Ovary (tissue), 7 donors: ENCODE measurements at regions not wholly inside any gene's neighbourhood (a gene's known extent, or its start where the extent isn't known, plus 50 kb on each side); places are given as distances from the start of the nearest gene placed in this dataset.

Experiments used
- DNase-seq, 5 donors: peaks; one replicate each; pipeline ENCODE4 v3.0.0-alpha.2; 2019 to 2020
- H3K27ac ChIP-seq, 2 donors: fragments of 200-600 bp; one replicate each; pipeline versions ENCODE4 v1.5.1 to v1.8.0; 2019 to 2022
- H3K27me3 ChIP-seq: fragments of 200-600 bp; one replicate; pipeline ENCODE4 v1.8.0; 2022
- H3K36me3 ChIP-seq: fragments of 200-600 bp; sonication (generic); one replicate; pipeline ENCODE4 v1.5.1; 2019
- H3K4me1 ChIP-seq: one replicate; pipeline ENCODE4 v1.8.1; 2013; ENCODE audit warnings: mild to moderate bottlenecking, moderate library complexity; ENCODE audit not compliant: insufficient read depth
- H3K4me3 ChIP-seq: fragments of 200-600 bp; sonication (generic); one replicate; pipeline ENCODE4 v1.5.1; 2017
- H3K9me3 ChIP-seq, 2 donors: fragments of 200-600 bp in 1 of 2; sonication (generic) in 1 of 2; one replicate each; pipeline versions ENCODE4 v1.5.1 to v1.8.1; 2013 to 2019; ENCODE audit warnings: mild to moderate bottlenecking in 1 of 2, moderate library complexity in 1 of 2
- EP300 ChIP-seq: sonication (generic); formaldehyde crosslinking; IDR thresholded peaks from one replicate; pipeline ENCODE4 v1.6.1; 2017; ENCODE audit warnings: antibody characterized with exemption
- POLR2A ChIP-seq: fragments of 450-650 bp; IDR thresholded peaks from one replicate; pipeline ENCODE4 v1.6.1; 2017; ENCODE audit warnings: antibody characterized with exemption, mild to moderate bottlenecking, moderate library complexity
- WGBS, 3 donors: extraction: QIAGEN DNeasy Blood & Tissue Kit in 1 of 3; methylation state at CpG; one replicate each; pipeline versions ENCODE4 v1.1.5 to v1.1.7; 2013 to 2017; 5-methylcytosine and 5-hydroxymethylcytosine counted together
- intact Hi-C, 4 donors: fragments of 100-400 bp; cut with DNase I; formaldehyde crosslinking; loops; one replicate each; pipeline versions ENCODE4 v1.11.0 to v1.15.1; 2022 to 2023
- TF ChIP-seq, protein P1 (sequence below), 3 donors: fragments of 450-650 bp in 2 of 3; fragments of 200-600 bp in 1 of 3; IDR thresholded peaks; one replicate each; pipeline versions ENCODE4 v1.5.1 to v1.8.0; 2016 to 2022; ENCODE audit warnings: antibody characterized with exemption in 3 of 3, mild to moderate bottlenecking in 1 of 3
- donor health status: DM: no; HTN: no; CAD: no; lungs with moderate emphysema.
- donor health status: DM: no; HTN: no; CAD: no.
- donor health status: Bipolar disorder and iron deficiency.
- donor health status: DM: no; HTN: no; CAD: no.
- donor health status: DM: yes; HTN: yes; CAD: no.

DNA sequence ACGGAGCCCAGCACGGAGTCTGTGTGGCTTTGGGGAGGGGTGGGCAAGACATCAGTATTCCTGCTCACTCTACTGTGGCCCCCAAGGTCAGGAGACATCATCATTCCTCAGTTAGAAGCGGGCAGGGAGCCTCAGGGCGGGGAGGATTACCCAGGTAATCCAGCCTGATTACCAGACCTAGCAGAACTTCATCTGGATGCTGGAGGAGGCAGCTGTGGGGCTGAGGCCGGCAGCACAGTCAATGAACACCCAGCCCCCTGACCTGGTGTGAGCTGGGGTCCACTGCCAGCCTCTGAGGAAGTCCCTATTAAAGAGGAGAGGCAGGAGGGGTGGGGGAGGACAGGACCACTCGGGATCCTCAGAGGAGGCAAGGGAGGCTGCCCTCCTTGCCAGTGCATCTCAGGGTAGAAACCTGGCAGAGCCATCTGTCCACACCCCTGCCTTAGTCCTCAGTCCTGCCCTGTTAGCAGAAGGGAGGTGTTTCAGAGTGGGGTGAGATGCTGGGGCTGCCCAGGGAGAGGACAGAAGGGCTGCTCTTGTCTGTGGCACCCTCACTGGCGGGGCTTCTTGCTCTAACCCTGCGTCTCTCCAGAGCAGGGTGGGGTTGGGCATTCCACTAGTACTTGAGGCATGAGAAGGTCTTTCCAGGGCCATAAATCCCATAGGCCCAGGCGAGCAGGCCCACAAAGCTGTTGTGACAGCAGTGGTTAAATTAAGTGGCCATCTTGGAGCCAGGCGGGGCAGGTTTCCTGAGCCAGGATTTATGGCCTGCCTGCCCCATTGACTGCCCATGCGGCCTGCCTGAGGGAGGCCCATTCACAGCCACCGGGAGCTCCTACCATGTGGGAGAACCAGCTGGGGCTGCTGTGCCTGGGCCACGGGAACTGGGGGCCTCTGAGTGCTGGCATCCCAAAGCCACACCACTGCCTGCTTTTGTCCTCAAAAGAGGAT is 82.1 kb downstream of the LINGO1 start:
- WGBS, 3 donors: 84 to 87% (median 84%) methylated on average over 12 to 13 of the region's 13 CpGs
- DNase-seq: no peak
- no peaks in the 10 kb centered on the region for H3K27me3 ChIP-seq
- H3K36me3 ChIP-seq: no peaks in the 10 kb centered on the region
- no peak overlapping the region for H3K27ac ChIP-seq
- TF ChIP-seq EP300 (no peak), POLR2A (no peak)
- TF ChIP-seq, protein P1, sequence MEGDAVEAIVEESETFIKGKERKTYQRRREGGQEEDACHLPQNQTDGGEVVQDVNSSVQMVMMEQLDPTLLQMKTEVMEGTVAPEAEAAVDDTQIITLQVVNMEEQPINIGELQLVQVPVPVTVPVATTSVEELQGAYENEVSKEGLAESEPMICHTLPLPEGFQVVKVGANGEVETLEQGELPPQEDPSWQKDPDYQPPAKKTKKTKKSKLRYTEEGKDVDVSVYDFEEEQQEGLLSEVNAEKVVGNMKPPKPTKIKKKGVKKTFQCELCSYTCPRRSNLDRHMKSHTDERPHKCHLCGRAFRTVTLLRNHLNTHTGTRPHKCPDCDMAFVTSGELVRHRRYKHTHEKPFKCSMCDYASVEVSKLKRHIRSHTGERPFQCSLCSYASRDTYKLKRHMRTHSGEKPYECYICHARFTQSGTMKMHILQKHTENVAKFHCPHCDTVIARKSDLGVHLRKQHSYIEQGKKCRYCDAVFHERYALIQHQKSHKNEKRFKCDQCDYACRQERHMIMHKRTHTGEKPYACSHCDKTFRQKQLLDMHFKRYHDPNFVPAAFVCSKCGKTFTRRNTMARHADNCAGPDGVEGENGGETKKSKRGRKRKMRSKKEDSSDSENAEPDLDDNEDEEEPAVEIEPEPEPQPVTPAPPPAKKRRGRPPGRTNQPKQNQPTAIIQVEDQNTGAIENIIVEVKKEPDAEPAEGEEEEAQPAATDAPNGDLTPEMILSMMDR (IDR thresholded peaks at IDR 0.05): no peak
- peaks cover 2% of the 10 kb centered on the region for H3K4me1 ChIP-seq
- no peaks in the 10 kb centered on the region for H3K9me3 ChIP-seq
- no peak overlapping the region for H3K4me3 ChIP-seq
- intact Hi-C loops: no loop called here

DNA sequence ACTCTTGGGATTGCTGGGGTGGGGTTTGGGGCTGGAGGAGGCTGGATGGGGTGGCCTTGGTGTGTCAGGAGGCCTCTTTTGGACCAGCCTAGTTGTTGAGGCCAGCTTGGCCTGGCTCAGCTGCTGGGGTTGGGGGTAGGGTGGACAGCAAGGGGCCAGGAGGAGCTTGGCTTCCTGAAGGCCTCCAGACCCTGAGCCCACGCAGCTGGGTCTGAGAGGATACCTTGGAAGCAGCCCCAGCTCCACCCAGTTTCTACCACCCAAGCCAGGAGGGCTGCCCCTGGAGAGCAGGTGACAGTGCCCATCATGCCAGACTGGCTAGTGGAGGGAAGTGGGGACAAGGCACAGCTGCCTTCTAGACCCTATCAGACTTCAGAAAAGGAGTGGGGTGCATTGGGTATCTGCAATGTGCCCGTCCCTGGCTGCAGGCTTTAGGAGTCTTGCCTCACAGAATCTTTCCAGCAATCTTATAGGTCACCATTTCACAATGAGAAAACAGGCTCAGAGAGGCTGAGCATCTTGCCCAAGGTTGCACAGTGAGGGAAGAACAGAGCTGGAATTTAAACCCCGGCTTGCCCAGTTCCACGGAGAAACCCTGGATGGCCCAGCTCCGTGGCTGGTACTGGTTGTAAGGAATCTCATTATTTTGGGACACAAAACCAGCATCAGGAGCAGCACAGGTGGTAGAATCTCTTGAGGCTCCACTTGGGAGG is 83.0 kb downstream of the LINGO1 start:
- Histone ChIP-seq H3K27me3 (no peaks in the 10 kb centered on the region), H3K4me3 (no peak overlapping the region), H3K36me3 (no peaks in the 10 kb centered on the region), H3K4me1 (peaks cover 2% of the 10 kb centered on the region), H3K9me3 (no peaks in the 10 kb centered on the region), H3K27ac (no peak overlapping the region)
- TF ChIP-seq, protein P1 (IDR thresholded peaks at IDR 0.05): no peak
- TF ChIP-seq EP300 (no peak), POLR2A (no peak)
- 87 to 89% (median 87%) methylated on average over 5 of the region's 5 CpGs for WGBS, 3 donors
- intact Hi-C loops: loop anchor here (5.0 to 10.0 kb wide), 4 partner anchors 427 to 615 kb away; partner anchors contain the start of gene RCN2 (in 1 of the 4)
- DNase-seq: no peak

DNA sequence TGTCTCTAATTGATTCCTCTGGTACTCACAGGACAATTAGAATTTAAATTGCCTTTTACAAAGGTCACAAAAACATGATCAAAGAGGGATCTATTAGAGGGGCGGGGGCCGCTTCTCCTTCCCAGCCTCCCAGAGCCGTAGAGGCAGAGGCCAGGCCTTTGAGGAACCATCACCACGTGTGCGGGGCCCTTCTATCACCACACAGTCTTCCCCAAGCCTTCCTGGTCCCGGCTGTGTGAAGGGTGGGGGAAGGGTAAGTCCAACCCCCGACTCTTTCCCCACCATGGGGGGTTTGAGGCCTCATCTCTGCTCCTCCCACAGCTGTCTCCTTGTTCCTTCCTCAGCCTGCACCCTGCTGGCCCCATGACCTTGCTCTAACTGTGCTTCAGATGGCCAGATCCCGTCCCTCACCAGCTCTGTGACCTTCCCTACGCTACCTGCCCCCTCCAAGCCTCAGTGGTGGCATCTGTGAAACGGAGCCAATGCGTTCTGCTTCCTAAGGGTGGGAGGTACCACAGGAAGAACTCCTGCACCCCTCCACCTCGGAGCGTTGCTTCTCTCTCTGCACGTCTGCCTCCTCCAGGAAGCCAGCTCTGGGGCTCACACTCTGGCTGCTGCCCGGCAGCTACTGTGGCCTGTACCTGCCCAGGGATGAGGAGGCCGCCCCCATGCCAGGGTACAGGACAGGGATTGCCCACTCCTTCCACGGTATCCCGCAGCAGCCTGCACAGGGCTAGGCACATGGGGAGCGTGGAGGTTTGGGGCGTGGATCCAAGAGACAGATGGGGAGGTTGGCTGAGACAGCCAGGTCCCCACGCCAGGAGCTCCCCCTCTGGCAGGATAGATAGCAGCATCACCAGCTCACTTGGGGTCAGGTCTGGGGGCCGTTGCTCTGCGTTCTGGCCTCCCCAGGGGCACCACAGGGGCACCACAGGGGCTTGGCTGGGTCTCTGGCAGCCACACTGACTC is 83.8 kb downstream of the LINGO1 start:
- intact Hi-C loops: loop anchor here (5.0 to 10.0 kb wide), 4 partner anchors 427 to 614 kb away; partner anchors contain the start of gene RCN2 (in 1 of the 4)
- Histone ChIP-seq H3K36me3 (no peaks in the 10 kb centered on the region), H3K27me3 (no peaks in the 10 kb centered on the region), H3K4me3 (no peak overlapping the region), H3K9me3 (no peaks in the 10 kb centered on the region), H3K4me1 (peaks cover 2% of the 10 kb centered on the region), H3K27ac (no peak overlapping the region)
- no peak for TF ChIP-seq EP300
- TF ChIP-seq, protein P1 (IDR thresholded peaks at IDR 0.05): no peak
- TF ChIP-seq POLR2A: no peak
- WGBS, 3 donors: 85 to 90% (median 87%) methylated on average over 23 of the region's 23 CpGs
- no peak for DNase-seq
